ENCODE measurements at regions not wholly inside any gene's neighbourhood (a gene's known extent, or its start where the extent isn't known, plus 50 kb on each side); places are given as distances from the start of the nearest gene placed in this dataset.
"Not testable (repeated sequence)": the region's sequence is repeated elsewhere in the genome, so short reads cannot be mapped to it uniquely, and the experiment has no call there.

GRCh38 chr1:193448682-193449461 lies 262.5 kb upstream of the B3GALT2 start:
- H3K27ac ChIP-seq, result no peak overlapping the region
- TF ChIP-seq, protein P1, sequence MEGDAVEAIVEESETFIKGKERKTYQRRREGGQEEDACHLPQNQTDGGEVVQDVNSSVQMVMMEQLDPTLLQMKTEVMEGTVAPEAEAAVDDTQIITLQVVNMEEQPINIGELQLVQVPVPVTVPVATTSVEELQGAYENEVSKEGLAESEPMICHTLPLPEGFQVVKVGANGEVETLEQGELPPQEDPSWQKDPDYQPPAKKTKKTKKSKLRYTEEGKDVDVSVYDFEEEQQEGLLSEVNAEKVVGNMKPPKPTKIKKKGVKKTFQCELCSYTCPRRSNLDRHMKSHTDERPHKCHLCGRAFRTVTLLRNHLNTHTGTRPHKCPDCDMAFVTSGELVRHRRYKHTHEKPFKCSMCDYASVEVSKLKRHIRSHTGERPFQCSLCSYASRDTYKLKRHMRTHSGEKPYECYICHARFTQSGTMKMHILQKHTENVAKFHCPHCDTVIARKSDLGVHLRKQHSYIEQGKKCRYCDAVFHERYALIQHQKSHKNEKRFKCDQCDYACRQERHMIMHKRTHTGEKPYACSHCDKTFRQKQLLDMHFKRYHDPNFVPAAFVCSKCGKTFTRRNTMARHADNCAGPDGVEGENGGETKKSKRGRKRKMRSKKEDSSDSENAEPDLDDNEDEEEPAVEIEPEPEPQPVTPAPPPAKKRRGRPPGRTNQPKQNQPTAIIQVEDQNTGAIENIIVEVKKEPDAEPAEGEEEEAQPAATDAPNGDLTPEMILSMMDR (IDR thresholded peaks at IDR 0.05), result no peak
- no peak for TF ChIP-seq ZFX (IDR thresholded peaks at IDR 0.05; ENCODE audit: borderline replicate concordance)

DNA sequence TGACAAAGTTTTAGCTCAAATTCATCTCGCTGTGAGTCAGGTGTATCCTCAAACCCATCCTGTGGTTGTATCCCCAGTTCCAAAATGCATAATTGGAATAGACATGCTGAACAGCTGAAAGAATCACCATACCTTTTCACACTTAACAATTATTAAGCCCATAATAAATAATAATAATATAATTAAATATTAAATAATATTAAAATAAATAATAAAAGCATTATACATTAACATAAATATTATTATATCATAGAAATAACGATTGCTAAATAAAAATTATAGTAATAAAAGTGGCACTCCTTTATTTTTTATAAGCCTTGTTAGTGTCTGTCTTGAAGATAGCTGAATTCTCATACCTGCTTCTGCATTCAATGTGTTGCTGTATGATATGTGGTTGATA lies 257.5 kb upstream of the B3GALT2 start:
- TF ChIP-seq ZFX (IDR thresholded peaks at IDR 0.05; ENCODE audit: borderline replicate concordance), result no peak
- TF ChIP-seq, protein P1 (IDR thresholded peaks at IDR 0.05), result no peak

GRCh38 chr1:193438771-193439170 lies 252.4 kb upstream of the B3GALT2 start:
- no peak for TF ChIP-seq ZFX (IDR thresholded peaks at IDR 0.05; ENCODE audit: borderline replicate concordance)
- TF ChIP-seq, protein P1 (IDR thresholded peaks at IDR 0.05), result no peak
- H3K27ac ChIP-seq, result no peak overlapping the region

More for the DNA sequence above, 257.5 kb upstream of the B3GALT2 start:
- no peak overlapping the region for H3K27ac ChIP-seq

GRCh38 chr1:193438312-193438711 lies 251.9 kb upstream of the B3GALT2 start:
- TF ChIP-seq, protein P1 (IDR thresholded peaks at IDR 0.05), result no peak
- no peak for TF ChIP-seq ZFX (IDR thresholded peaks at IDR 0.05; ENCODE audit: borderline replicate concordance)
- no peak overlapping the region for H3K27ac ChIP-seq

- H3K27ac ChIP-seq, result no peak overlapping the region
- no peak for TF ChIP-seq ZFX (IDR thresholded peaks at IDR 0.05; ENCODE audit: borderline replicate concordance)
- TF ChIP-seq, protein P1 (IDR thresholded peaks at IDR 0.05), result no peak
These were observed 251.4 kb upstream of the B3GALT2 start for GRCh38 chr1:193437785-193438184.

GRCh38 chr1:193437333-193437732 lies 250.9 kb upstream of the B3GALT2 start:
- H3K27ac ChIP-seq, result not testable (repeated sequence)

- no peak overlapping the region for H3K27ac ChIP-seq
- TF ChIP-seq, protein P1 (IDR thresholded peaks at IDR 0.05), result no peak
- no peak for TF ChIP-seq ZFX (IDR thresholded peaks at IDR 0.05; ENCODE audit: borderline replicate concordance)
These were observed 249.4 kb upstream of the B3GALT2 start for GRCh38 chr1:193435781-193436180.

- no peak overlapping the region for H3K27ac ChIP-seq
- TF ChIP-seq, protein P1 (IDR thresholded peaks at IDR 0.05), result no peak
- no peak for TF ChIP-seq ZFX (IDR thresholded peaks at IDR 0.05; ENCODE audit: borderline replicate concordance)
These were observed 247.9 kb upstream of the B3GALT2 start for GRCh38 chr1:193434319-193434718.

Measured in 22Rv1 (cell line).